GM18867 (cell line): ENCODE measurements at regions not wholly inside any gene's neighbourhood (a gene's known extent, or its start where the extent isn't known, plus 50 kb on each side); places are given as distances from the start of the nearest gene placed in this dataset.

Experiments
- ATAC-seq: cut with Tn5 transposase; IDR thresholded peaks from one replicate; pipeline ENCODE4 v1.9.1; 2021; ENCODE audit warnings: mild to moderate bottlenecking, moderate library complexity; ENCODE audit not compliant: unreplicated experiment

GRCh38 chr6:45714006-45714730, 301.5 kb downstream of the CLIC5 start:
- ATAC-seq = no peak
